ENCODE measurements at regions not wholly inside any gene's neighbourhood (a gene's known extent, or its start where the extent isn't known, plus 50 kb on each side); places are given as distances from the start of the nearest gene placed in this dataset.

DNA sequence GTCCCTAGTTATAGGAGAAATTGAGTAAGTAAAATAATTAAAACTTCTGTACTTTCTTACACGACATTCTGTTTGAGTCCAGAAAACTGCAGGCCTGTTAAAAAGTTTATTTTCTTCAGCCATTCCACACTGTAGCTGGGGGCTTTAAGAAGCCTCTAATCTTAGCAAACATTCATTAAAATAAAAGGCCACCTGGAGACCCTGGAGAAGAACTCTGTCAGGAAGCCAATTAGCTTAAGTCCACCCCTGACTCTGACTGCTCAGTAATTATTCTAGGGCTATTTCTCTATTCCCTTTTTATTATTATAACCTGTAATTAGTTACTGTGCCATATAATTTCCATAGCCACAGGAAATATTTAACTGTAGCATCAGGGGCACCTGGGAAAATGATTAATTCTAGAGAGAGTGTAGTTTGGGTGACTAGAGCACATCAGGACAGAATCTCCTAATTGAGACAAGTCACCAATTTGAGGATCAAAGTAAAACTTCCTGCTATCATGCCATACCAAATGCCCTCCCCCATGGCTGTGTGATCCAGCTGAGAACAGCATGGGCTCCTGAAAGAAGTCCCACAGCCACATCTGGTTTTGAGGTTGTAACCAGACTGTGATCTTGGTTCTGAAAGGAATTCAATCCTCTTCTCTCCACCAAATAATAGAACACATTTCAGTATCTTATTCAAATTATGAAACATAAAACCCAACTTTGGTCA is 1302.3 kb downstream of the XPNPEP1 start:
- Histone ChIP-seq H3K9me3 (no peaks in the 10 kb centered on the region), H3K4me3 (no peak overlapping the region), H3K4me1 (no peaks in the 10 kb centered on the region), H3K27ac (no peak overlapping the region), H3K27me3 (no peaks in the 10 kb centered on the region), H3K36me3 (no peaks in the 10 kb centered on the region)
- intact Hi-C loops (cut with DNase I; ENCODE audit: low total_unique reads) = no loop called here
- DNase-seq = no peak
- no peak for TF ChIP-seq CTCF (IDR thresholded peaks at IDR 0.05)

DNA sequence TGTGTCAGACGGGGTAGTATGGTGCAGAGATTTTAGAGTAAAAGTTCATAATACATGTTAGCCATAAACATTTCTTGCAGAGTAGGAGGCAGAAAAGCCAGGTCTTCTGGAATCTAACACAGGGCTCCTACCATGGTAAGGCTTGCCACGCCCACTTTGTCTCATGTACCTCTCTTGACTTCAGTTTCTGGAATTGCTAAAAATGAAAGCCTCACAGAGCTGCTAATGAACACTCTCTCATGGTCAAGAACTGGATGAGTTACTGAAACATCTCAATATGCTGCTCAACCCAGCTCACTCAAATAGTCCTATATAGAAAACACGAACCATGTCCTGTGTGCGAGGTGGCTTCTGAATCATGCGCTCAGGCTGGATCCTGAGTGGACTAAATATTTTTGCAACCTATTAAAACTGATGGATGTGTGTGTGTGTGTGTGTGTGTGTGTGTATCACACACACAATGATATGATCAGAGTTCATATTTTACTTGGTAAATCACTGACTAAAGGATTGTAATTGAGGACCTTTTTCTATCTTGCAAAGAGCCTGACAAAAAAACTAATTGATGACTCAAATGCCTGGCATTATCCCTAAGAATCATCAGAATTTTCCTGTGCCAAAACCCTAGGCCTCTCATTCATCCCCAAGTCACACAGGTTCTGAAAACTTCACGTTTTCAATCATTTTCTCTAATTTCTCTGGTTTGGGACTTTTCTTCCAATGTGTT is 1306.6 kb downstream of the XPNPEP1 start:
- H3K27me3 ChIP-seq = no peaks in the 10 kb centered on the region
- intact Hi-C loops (cut with DNase I; ENCODE audit: low total_unique reads) = no loop called here

DNA sequence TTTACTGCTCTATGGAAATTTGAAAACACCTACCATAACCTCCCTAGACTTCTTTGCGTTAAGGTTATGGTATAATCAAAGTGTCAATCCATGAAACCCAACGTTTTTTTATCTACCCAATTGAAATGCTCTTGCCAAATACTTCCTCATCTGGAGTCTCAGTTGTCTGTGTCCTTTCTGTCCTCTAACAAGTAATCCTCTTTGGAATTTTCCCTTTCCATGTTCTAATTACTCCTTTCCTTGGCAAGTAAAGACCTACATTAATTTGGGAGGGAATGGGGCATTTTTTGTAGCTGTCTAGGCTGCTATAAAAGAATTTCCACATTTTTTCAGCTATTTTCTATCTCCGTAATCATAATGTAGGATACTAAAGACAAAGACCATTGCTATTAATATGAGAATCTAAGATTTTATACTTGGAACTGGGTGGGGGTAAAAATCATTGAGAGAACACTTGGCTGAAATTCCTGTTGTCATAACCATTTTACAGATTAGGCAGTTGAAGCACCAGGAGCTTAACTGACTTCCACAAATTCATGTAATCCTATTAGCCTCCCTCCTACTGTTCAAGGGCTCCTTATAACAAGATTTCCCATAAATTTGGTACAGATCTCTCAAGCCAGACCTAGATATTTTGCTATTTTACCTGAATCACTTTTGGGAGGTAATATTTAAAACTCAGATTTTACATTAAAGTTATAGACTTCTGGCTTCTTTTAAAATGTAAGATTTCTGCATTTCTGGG is 1307.6 kb downstream of the XPNPEP1 start:
- intact Hi-C loops (cut with DNase I; ENCODE audit: low total_unique reads) = no loop called here
- no peak for TF ChIP-seq CTCF (IDR thresholded peaks at IDR 0.05)
- Histone ChIP-seq H3K36me3 (no peaks in the 10 kb centered on the region), H3K9me3 (no peaks in the 10 kb centered on the region), H3K27ac (no peak overlapping the region), H3K4me1 (no peaks in the 10 kb centered on the region), H3K27me3 (no peaks in the 10 kb centered on the region), H3K4me3 (no peak overlapping the region)
- no peak for DNase-seq

More for the DNA sequence above, 1306.6 kb downstream of the XPNPEP1 start:
- Histone ChIP-seq H3K9me3 (no peaks in the 10 kb centered on the region), H3K36me3 (no peaks in the 10 kb centered on the region), H3K27ac (no peak overlapping the region), H3K4me1 (no peaks in the 10 kb centered on the region), H3K4me3 (no peak overlapping the region)
- no peak for TF ChIP-seq CTCF (IDR thresholded peaks at IDR 0.05)
- no peak for DNase-seq

DNA sequence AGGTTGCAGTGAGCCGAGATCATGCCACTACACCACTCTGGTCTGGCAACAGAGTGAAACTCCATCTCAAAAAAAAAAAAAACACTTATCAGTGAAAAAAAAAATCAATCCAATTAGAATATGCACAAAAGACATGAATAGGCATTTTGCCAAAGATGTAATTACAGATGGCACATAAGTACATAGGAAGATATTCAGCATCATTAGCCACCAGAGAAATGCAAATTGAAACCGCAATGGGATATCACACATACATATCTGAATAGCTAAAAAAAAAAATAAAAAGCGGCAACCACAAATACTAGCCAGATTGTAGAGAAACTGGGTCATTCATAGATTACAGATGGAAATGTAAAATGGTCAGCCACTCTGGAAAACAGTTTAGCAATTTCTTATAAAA is 1310.8 kb downstream of the XPNPEP1 start:
- H3K27ac ChIP-seq = no peak overlapping the region
- no peaks in the 10 kb centered on the region for H3K9me3 ChIP-seq
- TF ChIP-seq CTCF (IDR thresholded peaks at IDR 0.05) = no peak
- H3K27me3 ChIP-seq = no peaks in the 10 kb centered on the region
- H3K4me3 ChIP-seq = no peak overlapping the region
- DNase-seq = no peak
- intact Hi-C loops (cut with DNase I; ENCODE audit: low total_unique reads) = no loop called here
- H3K4me1 ChIP-seq = no peaks in the 10 kb centered on the region
- no peaks in the 10 kb centered on the region for H3K36me3 ChIP-seq

GRCh38 chr10:108608860-108609259 is 1314.5 kb downstream of the XPNPEP1 start:
- Histone ChIP-seq H3K4me3 (no peak overlapping the region), H3K36me3 (no peaks in the 10 kb centered on the region), H3K27ac (no peak overlapping the region), H3K27me3 (no peaks in the 10 kb centered on the region), H3K9me3 (no peaks in the 10 kb centered on the region), H3K4me1 (no peaks in the 10 kb centered on the region)
- intact Hi-C loops (cut with DNase I; ENCODE audit: low total_unique reads) = no loop called here
- no peak for DNase-seq
- no peak for TF ChIP-seq CTCF (IDR thresholded peaks at IDR 0.05)
